ENCODE measurements at regions not wholly inside any gene's neighbourhood (a gene's known extent, or its start where the extent isn't known, plus 50 kb on each side); places are given as distances from the start of the nearest gene placed in this dataset.

- DNase-seq: no peak
Observed at GRCh38 chr1:239739375-239739774, 352.3 kb upstream of the FMN2 start.

- no peak for DNase-seq
Observed at GRCh38 chr1:239739919-239740318, 351.8 kb upstream of the FMN2 start.

- peak; percentile 11 for DNase-seq
Observed at GRCh38 chr1:239742416-239743109, 349.1 kb upstream of the FMN2 start.

GRCh38 chr1:239744851-239745250 lies 346.8 kb upstream of the FMN2 start:
- DNase-seq: no peak

- DNase-seq: no peak
Observed at GRCh38 chr1:239755107-239755912, 336.4 kb upstream of the FMN2 start.

GRCh38 chr1:239757716-239758115 lies 334.0 kb upstream of the FMN2 start:
- no peak for DNase-seq

- DNase-seq: no peak
Observed at GRCh38 chr1:239758756-239759155, 332.9 kb upstream of the FMN2 start.

- no peak for DNase-seq
Observed at GRCh38 chr1:239761509-239761908, 330.2 kb upstream of the FMN2 start.

GRCh38 chr1:239763850-239764249 lies 327.8 kb upstream of the FMN2 start:
- no peak for DNase-seq

- no peak for DNase-seq
Observed at GRCh38 chr1:239764546-239764945, 327.1 kb upstream of the FMN2 start.

- DNase-seq: no peak
Observed at GRCh38 chr1:239765163-239765562, 326.5 kb upstream of the FMN2 start.

- no peak for DNase-seq
Observed at GRCh38 chr1:239771550-239771949, 320.1 kb upstream of the FMN2 start.

GRCh38 chr1:239772446-239772845 lies 319.2 kb upstream of the FMN2 start:
- no peak for DNase-seq

GRCh38 chr1:239775466-239775865 lies 316.2 kb upstream of the FMN2 start:
- DNase-seq: no peak

GRCh38 chr1:239778208-239778813 lies 313.4 kb upstream of the FMN2 start:
- DNase-seq: no peak

GRCh38 chr1:239779962-239780361 lies 311.7 kb upstream of the FMN2 start:
- no peak for DNase-seq

GRCh38 chr1:239784896-239785295 lies 306.8 kb upstream of the FMN2 start:
- no peak for DNase-seq

- no peak for DNase-seq
Observed at GRCh38 chr1:239785576-239785975, 306.1 kb upstream of the FMN2 start.

- no peak for DNase-seq
Observed at GRCh38 chr1:239786464-239786863, 305.2 kb upstream of the FMN2 start.

GRCh38 chr1:239792157-239792556 lies 299.5 kb upstream of the FMN2 start:
- peak; percentile 14 for DNase-seq

GRCh38 chr1:239795304-239795703 lies 296.4 kb upstream of the FMN2 start:
- no peak for DNase-seq

GRCh38 chr1:239799617-239800016 lies 292.1 kb upstream of the FMN2 start:
- no peak for DNase-seq

- no peak for DNase-seq
Observed at GRCh38 chr1:239800861-239801260, 290.8 kb upstream of the FMN2 start.

GRCh38 chr1:239802275-239802674 lies 289.4 kb upstream of the FMN2 start:
- DNase-seq: no peak
